22Rv1 (cell line): ENCODE measurements at regions not wholly inside any gene's neighbourhood (a gene's known extent, or its start where the extent isn't known, plus 50 kb on each side); places are given as distances from the start of the nearest gene placed in this dataset.

Experiments
- H3K27ac ChIP-seq: fragments of 450-650 bp; 2 replicates; pipeline ENCODE4 v1.5.1; 2017
- CTCF ChIP-seq: fragments of 450-650 bp; IDR thresholded peaks from 2 replicates; pipeline ENCODE4 v1.5.1; 2017; ENCODE audit warnings: mild to moderate bottlenecking
- ZFX ChIP-seq: fragments of 450-650 bp; IDR thresholded peaks from 2 replicates; pipeline ENCODE4 v1.6.1; 2017; ENCODE audit warnings: antibody characterized with exemption, borderline replicate concordance

- TF ChIP-seq CTCF (no peak), ZFX (no peak)
These were observed 300.6 kb downstream of the COG6 start for GRCh38 chr13:39956036-39956435.

GRCh38 chr13:39957868-39958677 lies 302.6 kb downstream of the COG6 start:
- no peak overlapping the region for H3K27ac ChIP-seq
- TF ChIP-seq CTCF, result no peak
- no peak for TF ChIP-seq ZFX

More at GRCh38 chr13:39956036-39956435, 300.6 kb downstream of the COG6 start:
- no peak overlapping the region for H3K27ac ChIP-seq

GRCh38 chr13:39959497-39960144 lies 304.2 kb downstream of the COG6 start:
- no peak overlapping the region for H3K27ac ChIP-seq
- no peak for TF ChIP-seq ZFX
- TF ChIP-seq CTCF, result no peak

- TF ChIP-seq CTCF, result no peak
- TF ChIP-seq ZFX, result no peak
- no peak overlapping the region for H3K27ac ChIP-seq
These were observed 304.7 kb downstream of the COG6 start for GRCh38 chr13:39960191-39960590.

- no peak overlapping the region for H3K27ac ChIP-seq
- TF ChIP-seq ZFX (no peak), CTCF (no peak)
These were observed 305.6 kb downstream of the COG6 start for GRCh38 chr13:39961036-39961435.

GRCh38 chr13:39963612-39964011 lies 308.1 kb downstream of the COG6 start:
- TF ChIP-seq ZFX (no peak), CTCF (no peak)

GRCh38 chr13:39965309-39965708 lies 309.8 kb downstream of the COG6 start:
- TF ChIP-seq CTCF, result no peak
- no peak for TF ChIP-seq ZFX
- no peak overlapping the region for H3K27ac ChIP-seq

More at GRCh38 chr13:39963612-39964011, 308.1 kb downstream of the COG6 start:
- H3K27ac ChIP-seq, result no peak overlapping the region
